Coronary artery (tissue), 2 donors: ENCODE measurements at regions not wholly inside any gene's neighbourhood (a gene's known extent, or its start where the extent isn't known, plus 50 kb on each side); places are given as distances from the start of the nearest gene placed in this dataset.

Experiments
- DNase-seq: peaks from one replicate; pipeline ENCODE4 v3.0.0-alpha.2; 2017; ENCODE audit warnings: low spot score
- H3K27ac ChIP-seq, 2 donors: fragments of 200-600 bp; sonication (generic); one replicate each; pipeline ENCODE4 v1.5.1; 2016 to 2019
- H3K4me3 ChIP-seq: fragments of 200-600 bp; sonication (generic); 2 replicates; pipeline ENCODE4 v1.5.1; 2016; ENCODE audit warnings: mild to moderate bottlenecking, moderate library complexity
- TF ChIP-seq, protein P1 (sequence below): fragments of 200-600 bp; sonication (generic); IDR thresholded peaks from one replicate; pipeline ENCODE4 v1.5.1; 2019; ENCODE audit warnings: antibody characterized with exemption

DNA sequence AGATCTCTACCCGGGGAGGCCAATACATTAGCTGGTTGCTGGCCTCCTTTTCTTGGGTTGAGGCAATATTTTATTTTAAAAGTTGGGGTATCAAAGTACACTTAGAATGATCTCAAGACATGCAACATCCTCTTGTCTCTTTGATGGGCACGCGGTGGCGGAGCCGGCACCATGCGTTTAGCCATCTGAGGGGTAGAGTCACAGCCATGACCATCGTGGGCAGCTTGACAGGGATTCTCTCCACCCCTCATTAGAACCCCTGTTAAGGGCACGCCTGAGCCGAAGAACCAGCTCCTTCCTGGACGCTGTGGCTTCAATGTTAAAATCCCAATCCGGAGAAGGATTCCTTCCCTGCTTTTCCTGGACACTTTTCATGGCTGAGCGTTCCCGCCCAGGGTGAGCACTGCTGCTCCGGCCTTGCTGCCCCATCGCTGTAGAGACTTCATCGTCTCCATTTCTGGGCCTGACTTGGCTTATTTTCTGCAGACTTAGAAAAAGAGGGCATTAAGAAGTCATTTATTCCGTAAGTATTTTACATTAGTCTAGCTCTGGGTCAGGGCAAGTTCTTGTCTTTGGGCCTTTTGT is 142.7 kb upstream of the CDH4 start:
- TF ChIP-seq, protein P1, sequence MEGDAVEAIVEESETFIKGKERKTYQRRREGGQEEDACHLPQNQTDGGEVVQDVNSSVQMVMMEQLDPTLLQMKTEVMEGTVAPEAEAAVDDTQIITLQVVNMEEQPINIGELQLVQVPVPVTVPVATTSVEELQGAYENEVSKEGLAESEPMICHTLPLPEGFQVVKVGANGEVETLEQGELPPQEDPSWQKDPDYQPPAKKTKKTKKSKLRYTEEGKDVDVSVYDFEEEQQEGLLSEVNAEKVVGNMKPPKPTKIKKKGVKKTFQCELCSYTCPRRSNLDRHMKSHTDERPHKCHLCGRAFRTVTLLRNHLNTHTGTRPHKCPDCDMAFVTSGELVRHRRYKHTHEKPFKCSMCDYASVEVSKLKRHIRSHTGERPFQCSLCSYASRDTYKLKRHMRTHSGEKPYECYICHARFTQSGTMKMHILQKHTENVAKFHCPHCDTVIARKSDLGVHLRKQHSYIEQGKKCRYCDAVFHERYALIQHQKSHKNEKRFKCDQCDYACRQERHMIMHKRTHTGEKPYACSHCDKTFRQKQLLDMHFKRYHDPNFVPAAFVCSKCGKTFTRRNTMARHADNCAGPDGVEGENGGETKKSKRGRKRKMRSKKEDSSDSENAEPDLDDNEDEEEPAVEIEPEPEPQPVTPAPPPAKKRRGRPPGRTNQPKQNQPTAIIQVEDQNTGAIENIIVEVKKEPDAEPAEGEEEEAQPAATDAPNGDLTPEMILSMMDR: no peak
- no peak overlapping the region for H3K4me3 ChIP-seq
- no peak overlapping the region for H3K27ac ChIP-seq
- no peak for DNase-seq

DNA sequence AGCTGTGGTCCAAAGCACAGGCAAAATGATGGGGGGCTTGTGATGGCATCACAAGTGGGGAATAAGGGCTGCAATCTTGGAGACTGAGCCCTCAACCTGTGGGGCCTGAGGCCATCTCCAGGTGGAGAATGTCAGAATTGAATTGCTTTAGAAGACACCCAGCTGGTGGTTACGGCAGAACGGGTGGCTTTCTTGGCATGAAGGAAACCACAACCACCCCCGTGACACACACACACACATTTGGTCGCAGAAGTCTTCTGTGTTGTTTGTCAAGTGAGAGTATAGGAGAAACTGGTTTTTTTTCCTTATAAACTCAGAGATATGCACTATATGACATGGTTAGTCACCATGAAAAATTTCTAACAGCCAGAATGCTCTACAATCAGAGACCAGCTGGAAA is 139.5 kb upstream of the CDH4 start:
- Histone ChIP-seq H3K27ac (no peak overlapping the region), H3K4me3 (no peak overlapping the region)
- TF ChIP-seq, protein P1: no peak
- no peak for DNase-seq

DNA sequence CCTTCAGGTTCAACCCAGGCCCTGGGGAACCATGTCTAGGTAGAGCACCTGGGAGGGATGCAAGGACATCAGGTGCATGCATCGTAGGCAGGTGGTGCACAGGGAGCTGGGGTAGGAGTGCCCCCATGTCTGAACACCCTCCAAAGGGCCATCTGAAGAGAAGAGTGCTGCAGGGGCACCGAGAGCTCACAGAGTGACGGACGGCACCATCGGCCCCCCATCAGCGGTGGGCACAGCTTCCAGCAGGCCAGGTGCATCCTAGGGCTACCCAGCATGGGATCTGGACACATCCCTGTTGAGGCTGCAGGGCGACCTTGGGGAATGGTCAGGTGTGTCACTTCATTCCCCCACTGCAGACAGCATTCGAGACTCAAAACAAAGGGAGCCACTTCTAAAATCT is 138.3 kb upstream of the CDH4 start:
- no peak for DNase-seq
- H3K27ac ChIP-seq: no peak overlapping the region
- TF ChIP-seq, protein P1: no peak
- H3K4me3 ChIP-seq: no peak overlapping the region

DNA sequence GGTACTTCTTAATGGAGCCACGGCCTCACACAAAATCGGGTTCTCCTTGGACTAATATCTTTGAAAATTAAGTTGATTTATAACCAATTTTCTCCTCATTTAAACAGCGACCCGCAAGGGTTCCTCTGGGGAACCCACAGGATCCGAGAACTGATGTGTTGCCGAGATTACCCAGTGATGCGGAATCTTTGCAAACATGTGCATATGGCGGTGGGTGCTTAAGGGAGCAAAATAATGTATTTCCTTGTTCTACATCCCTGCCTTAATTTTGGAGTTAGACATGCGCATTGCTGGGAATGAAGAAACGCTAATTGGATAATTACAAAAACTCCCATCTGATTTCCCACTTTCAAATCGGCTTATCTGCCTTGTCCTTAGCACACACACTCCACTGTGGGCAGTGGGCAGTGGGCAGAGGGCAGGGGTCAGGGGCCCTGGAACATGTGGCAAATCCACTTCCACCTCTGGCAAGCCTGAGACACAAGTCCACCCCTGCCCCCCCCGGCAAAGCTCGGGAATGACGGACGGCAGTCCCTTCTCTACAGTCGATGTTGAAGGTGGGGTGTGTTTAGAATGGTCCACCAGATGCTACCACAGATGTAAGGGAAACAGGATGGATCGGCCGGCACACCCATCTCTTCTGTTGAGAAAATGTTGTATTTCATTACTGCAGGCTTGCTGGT is 137.4 kb upstream of the CDH4 start:
- Histone ChIP-seq H3K27ac (no peak overlapping the region), H3K4me3 (no peak overlapping the region)
- TF ChIP-seq, protein P1: no peak
- no peak for DNase-seq

DNA sequence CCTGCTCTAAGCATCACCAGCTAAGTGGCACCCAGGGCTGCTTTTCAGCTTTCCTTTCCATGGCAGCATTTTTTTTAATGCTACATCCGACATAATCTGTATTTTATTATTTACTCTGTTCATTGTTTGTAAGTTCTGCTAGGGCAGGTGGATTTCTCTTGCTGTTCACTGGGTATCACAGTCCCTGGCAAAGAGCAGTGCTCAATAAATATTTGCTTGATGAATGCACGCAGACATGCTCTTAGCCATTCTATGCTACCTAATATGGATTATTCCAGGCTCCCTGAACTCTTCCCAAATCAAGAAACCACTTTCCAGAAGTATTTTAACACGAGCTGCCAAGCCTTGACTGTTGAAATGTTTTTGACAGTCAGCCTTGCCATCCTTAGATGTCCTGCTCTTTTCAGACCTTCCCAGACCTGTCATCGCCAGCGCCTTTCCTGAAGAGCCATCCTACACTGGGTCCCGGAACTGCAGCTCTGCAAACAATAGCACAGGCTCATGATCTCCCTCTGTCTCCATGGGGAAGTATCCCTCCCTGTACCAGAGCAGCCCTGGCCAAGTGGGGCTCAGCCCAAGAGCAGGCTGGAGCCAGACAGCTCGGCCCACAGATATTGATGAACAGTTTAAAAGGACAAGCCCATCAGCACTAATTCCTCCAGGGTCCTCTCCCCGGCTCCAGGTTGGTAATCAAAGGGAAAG is 136.5 kb upstream of the CDH4 start:
- TF ChIP-seq, protein P1: no peak
- Histone ChIP-seq H3K27ac (no peak overlapping the region), H3K4me3 (no peak overlapping the region)
- DNase-seq: no peak

DNA sequence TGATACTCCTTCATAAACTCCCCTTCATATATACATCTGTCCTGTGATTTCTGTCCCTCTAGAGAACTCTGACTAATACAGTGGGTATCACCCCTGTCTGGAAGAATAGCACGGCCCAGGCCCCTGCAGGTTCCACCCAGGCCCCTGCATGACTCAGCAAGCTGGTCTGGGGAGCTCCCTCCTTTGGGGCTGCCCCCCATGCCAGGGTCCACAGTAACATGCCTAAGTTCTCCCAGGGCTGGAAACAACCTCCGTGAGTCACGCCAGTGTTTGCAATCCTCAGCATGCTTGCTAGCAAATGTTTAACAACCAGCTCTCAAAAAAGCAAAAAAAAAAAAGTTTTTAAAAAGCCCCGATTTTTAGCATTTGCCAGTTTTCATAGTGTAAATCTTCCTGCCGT is 134.3 kb upstream of the CDH4 start:
- Histone ChIP-seq H3K4me3 (no peak overlapping the region), H3K27ac (no peak overlapping the region)
- TF ChIP-seq, protein P1: no peak
- no peak for DNase-seq
